Gastrocnemius medialis (tissue), 4 donors: ENCODE measurements at regions not wholly inside any gene's neighbourhood (a gene's known extent, or its start where the extent isn't known, plus 50 kb on each side); places are given as distances from the start of the nearest gene placed in this dataset.

Experiments used
- ATAC-seq, 2 donors: fragments of 150-250 bp; one replicate each; pipeline ENCODE4 v1.9.1; 2016
- DNase-seq, 2 donors: peaks; one replicate each; pipeline ENCODE4 v3.0.0-alpha.2; 2019
- H3K27ac ChIP-seq, 4 donors: fragments of 200-600 bp; sonication (generic); 1 replicate in 1 of 4; 2 replicates in 3 of 4; pipeline ENCODE4 v1.5.1; 2016 to 2018; ENCODE audit warnings: mild to moderate bottlenecking in 2 of 4, moderate library complexity in 1 of 4
- H3K27me3 ChIP-seq, 3 donors: fragments of 200-600 bp; sonication (generic) in 2 of 3; 1 replicate in 1 of 3; 2 replicates in 2 of 3; pipeline versions ENCODE4 v1.5.1 to v1.6.0; 2016 to 2019; ENCODE audit warnings: mild to moderate bottlenecking in 1 of 3, moderate library complexity in 1 of 3
- H3K36me3 ChIP-seq, 2 donors: fragments of 200-600 bp; sonication (generic) in 1 of 2; one replicate each; pipeline ENCODE4 v1.5.1; 2017 to 2018
- H3K4me1 ChIP-seq, 2 donors: fragments of 200-600 bp; sonication (generic) in 1 of 2; one replicate each; pipeline ENCODE4 v1.5.1; 2016 to 2017; ENCODE audit warnings: mild to moderate bottlenecking in 2 of 2
- H3K4me3 ChIP-seq, 4 donors: fragments of 200-600 bp; sonication (generic) in 3 of 4; 1 replicate in 1 of 4; 2 replicates in 3 of 4; pipeline ENCODE4 v1.5.1; 2016 to 2019; ENCODE audit warnings: mild to moderate bottlenecking in 2 of 4
- H3K9me3 ChIP-seq, 3 donors: fragments of 200-600 bp; sonication (generic) in 2 of 3; 1 replicate in 1 of 3; 2 replicates in 2 of 3; pipeline ENCODE4 v1.5.1; 2016 to 2019
- POLR2A ChIP-seq, 2 donors: fragments of 450-650 bp; IDR thresholded peaks; one replicate each; pipeline ENCODE4 v1.6.1; 2017; ENCODE audit warnings: antibody characterized with exemption in 2 of 2, mild to moderate bottlenecking in 2 of 2, moderate library complexity in 2 of 2
- in situ Hi-C, 4 donors: fragments of 200-750 bp; cut with MboI; loops; one replicate each; pipeline versions ENCODE4 v1.15.0 to v1.8.0; 2017; ENCODE audit warnings: low sequenced_read_pairs in 4 of 4
- intact Hi-C: fragments of 100-400 bp; cut with DNase I; formaldehyde crosslinking; loops from one replicate; pipeline ENCODE4 v1.15.1; 2023; ENCODE audit warnings: low total_unique reads
- TF ChIP-seq, protein P1 (sequence below), 5 experiments: fragments of 450-650 bp in 3 of 5; fragments of 200-600 bp in 2 of 5; sonication (generic) in 2 of 5; IDR thresholded peaks in 4 of 5; conservative IDR thresholded peaks in 1 of 5; 1 replicate in 4 of 5; 2 replicates in 1 of 5; pipeline ENCODE4 v1.5.1; 2016 to 2019; ENCODE audit warnings: antibody characterized with exemption in 5 of 5, mild to moderate bottlenecking in 3 of 5, moderate library complexity in 3 of 5

- DNase-seq (no peak), ATAC-seq (no peak)
- Histone ChIP-seq H3K4me1 (no peaks in the 10 kb centered on the region), H3K36me3 (no peaks in the 10 kb centered on the region), H3K4me3 (no peak overlapping the region), H3K27ac (no peak overlapping the region), H3K27me3 (no peaks in the 10 kb centered on the region), H3K9me3 (no peaks in the 10 kb centered on the region)
- intact Hi-C loops = no loop called here
- TF ChIP-seq, protein P1, sequence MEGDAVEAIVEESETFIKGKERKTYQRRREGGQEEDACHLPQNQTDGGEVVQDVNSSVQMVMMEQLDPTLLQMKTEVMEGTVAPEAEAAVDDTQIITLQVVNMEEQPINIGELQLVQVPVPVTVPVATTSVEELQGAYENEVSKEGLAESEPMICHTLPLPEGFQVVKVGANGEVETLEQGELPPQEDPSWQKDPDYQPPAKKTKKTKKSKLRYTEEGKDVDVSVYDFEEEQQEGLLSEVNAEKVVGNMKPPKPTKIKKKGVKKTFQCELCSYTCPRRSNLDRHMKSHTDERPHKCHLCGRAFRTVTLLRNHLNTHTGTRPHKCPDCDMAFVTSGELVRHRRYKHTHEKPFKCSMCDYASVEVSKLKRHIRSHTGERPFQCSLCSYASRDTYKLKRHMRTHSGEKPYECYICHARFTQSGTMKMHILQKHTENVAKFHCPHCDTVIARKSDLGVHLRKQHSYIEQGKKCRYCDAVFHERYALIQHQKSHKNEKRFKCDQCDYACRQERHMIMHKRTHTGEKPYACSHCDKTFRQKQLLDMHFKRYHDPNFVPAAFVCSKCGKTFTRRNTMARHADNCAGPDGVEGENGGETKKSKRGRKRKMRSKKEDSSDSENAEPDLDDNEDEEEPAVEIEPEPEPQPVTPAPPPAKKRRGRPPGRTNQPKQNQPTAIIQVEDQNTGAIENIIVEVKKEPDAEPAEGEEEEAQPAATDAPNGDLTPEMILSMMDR (IDR thresholded peaks at IDR 0.05 in 4 of 5, conservative IDR thresholded peaks at IDR 0.05 in 1 of 5) = no peak
- TF ChIP-seq POLR2A (IDR thresholded peaks at IDR 0.05) = no peak
- in situ Hi-C loops = no loop called here
Measured at GRCh38 chr12:24446287-24446686, 496.8 kb upstream of the SOX5 start.

DNA sequence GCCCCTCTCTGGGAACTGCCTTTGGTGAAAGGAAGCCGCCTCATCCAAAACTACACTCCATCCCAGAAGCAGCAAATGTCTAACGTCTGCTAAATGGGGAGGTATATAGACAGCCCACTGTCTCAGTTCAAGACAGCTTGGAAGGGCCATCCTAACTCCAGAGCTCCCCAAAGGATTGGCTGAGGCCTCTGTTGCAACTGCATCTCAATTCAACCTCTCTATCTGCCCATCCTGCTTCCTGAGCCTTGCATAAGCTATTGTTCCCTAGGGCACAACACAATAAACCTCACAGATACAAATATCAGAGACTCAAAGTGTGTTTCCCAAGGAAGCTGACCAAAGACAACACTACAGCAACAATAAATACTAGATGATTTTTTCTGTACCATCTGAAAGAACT is 495.2 kb upstream of the SOX5 start:
- TF ChIP-seq POLR2A (IDR thresholded peaks at IDR 0.05) = no peak
- TF ChIP-seq, protein P1 (IDR thresholded peaks at IDR 0.05 in 4 of 5, conservative IDR thresholded peaks at IDR 0.05 in 1 of 5) = no peak
- DNase-seq (no peak), ATAC-seq (no peak)
- Histone ChIP-seq H3K4me3 (no peak overlapping the region), H3K27ac (no peak overlapping the region), H3K27me3 (no peaks in the 10 kb centered on the region), H3K4me1 (no peaks in the 10 kb centered on the region), H3K36me3 (no peaks in the 10 kb centered on the region), H3K9me3 (no peaks in the 10 kb centered on the region)
- intact Hi-C loops = no loop called here
- in situ Hi-C loops = no loop called here

DNA sequence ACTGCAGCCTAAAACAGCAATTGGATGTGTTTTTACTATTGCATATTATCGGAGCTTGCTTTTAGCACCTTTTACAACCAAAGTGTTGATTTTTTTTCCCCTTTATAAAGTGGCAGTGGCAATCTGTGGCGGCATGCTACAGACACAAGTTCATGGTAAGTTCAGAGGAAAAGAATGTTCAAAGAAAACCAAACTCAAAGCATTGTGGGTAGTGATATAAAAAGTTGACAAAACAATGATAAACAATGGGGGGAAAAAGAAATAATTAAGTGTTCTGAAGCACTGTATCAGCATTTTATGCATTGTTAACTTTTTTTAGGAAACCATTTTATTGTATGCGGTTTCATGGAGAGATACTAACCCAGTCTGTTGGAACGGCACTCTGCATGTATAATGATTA is 492.0 kb upstream of the SOX5 start:
- Histone ChIP-seq H3K4me3 (no peak overlapping the region), H3K36me3 (no peaks in the 10 kb centered on the region), H3K27ac (no peak overlapping the region), H3K27me3 (no peaks in the 10 kb centered on the region), H3K9me3 (no peaks in the 10 kb centered on the region), H3K4me1 (no peaks in the 10 kb centered on the region)
- in situ Hi-C loops = no loop called here
- TF ChIP-seq, protein P1 (IDR thresholded peaks at IDR 0.05 in 4 of 5, conservative IDR thresholded peaks at IDR 0.05 in 1 of 5) = no peak
- TF ChIP-seq POLR2A (IDR thresholded peaks at IDR 0.05) = no peak
- no peak for ATAC-seq
- no peak for DNase-seq
- intact Hi-C loops = no loop called here

GRCh38 chr12:24436667-24437066 is 487.2 kb upstream of the SOX5 start:
- in situ Hi-C loops = no loop called here
- Histone ChIP-seq H3K4me1 (no peaks in the 10 kb centered on the region), H3K27ac (no peak overlapping the region), H3K9me3 (no peaks in the 10 kb centered on the region), H3K27me3 (no peaks in the 10 kb centered on the region), H3K4me3 (no peak overlapping the region), H3K36me3 (no peaks in the 10 kb centered on the region)
- intact Hi-C loops = no loop called here
- no peak for DNase-seq
- ATAC-seq = no peak
- TF ChIP-seq, protein P1 (IDR thresholded peaks at IDR 0.05 in 4 of 5, conservative IDR thresholded peaks at IDR 0.05 in 1 of 5) = no peak
- no peak for TF ChIP-seq POLR2A (IDR thresholded peaks at IDR 0.05)

GRCh38 chr12:24431872-24432271 is 482.4 kb upstream of the SOX5 start:
- TF ChIP-seq, protein P1 (IDR thresholded peaks at IDR 0.05 in 4 of 5, conservative IDR thresholded peaks at IDR 0.05 in 1 of 5) = no peak
- TF ChIP-seq POLR2A (IDR thresholded peaks at IDR 0.05) = no peak
- Histone ChIP-seq H3K9me3 (no peaks in the 10 kb centered on the region), H3K27me3 (no peaks in the 10 kb centered on the region), H3K27ac (no peak overlapping the region), H3K4me3 (no peak overlapping the region), H3K36me3 (no peaks in the 10 kb centered on the region), H3K4me1 (no peaks in the 10 kb centered on the region)
- in situ Hi-C loops = no loop called here
- intact Hi-C loops = no loop called here
- ATAC-seq = no peak
- no peak for DNase-seq
